Dedifferentiated amniotic fluid mesenchymal stem cell (primary cell): ENCODE measurements at regions not wholly inside any gene's neighbourhood (a gene's known extent, or its start where the extent isn't known, plus 50 kb on each side); places are given as distances from the start of the nearest gene placed in this dataset.

Experiments used
- DNase-seq: peaks from one replicate; pipeline ENCODE4 v3.0.0-alpha.2; 2016; ENCODE audit errors: extremely low spot score

DNA sequence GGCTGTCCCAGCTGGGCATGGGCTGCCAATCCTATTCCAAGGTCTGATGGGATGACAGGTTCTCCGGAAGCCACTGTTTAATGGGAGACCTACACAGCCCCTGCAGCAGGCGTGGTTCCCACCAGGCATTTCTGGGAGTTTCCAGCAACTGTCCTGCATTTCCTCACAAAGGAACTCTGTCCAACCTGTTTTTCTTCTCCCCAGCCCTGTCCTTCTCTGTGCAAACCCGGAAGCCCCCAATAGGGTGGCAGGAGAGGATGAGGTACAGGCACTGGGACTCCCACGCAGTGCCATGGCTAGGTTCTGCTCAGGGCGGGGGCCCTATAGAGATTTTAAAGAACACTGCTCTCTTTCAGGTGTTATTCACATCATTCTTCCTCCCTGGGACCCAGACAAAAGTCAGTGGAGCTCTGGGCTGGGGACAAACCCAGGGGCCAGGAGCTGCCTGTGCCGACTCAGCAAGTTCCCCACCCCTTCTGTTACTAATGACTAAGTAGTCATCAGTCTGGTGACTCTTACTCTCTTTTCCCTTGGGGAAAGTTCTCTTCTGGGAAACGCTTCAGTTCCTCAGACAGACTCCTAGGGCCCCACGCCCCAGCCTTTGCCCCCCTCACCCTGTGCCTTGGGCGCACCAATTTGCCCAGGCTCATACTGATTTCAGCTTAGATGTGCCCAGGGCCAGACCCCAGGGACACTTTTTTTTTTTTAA, 97.7 kb downstream of the CD47 start:
- no peak for DNase-seq

DNA sequence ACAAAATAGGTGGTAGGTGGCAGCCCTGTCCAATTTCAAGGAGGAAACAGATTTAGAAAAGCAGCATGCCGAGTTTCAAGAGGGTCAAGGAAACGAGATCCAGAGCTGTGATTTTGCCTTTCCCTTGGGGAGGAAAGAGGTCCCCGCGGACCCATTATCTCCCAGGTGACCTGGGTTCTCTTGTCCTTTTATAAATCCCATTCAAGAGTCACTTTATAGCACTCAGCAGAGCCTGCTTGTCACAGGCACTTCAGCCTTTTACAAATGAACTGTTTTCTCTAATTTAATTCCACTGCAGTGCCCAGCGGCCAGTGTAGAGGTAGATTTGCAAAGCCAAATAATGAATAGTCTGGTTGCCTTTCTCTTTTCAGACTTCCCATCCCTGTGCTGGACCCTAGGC, 99.9 kb downstream of the CD47 start:
- no peak for DNase-seq

DNA sequence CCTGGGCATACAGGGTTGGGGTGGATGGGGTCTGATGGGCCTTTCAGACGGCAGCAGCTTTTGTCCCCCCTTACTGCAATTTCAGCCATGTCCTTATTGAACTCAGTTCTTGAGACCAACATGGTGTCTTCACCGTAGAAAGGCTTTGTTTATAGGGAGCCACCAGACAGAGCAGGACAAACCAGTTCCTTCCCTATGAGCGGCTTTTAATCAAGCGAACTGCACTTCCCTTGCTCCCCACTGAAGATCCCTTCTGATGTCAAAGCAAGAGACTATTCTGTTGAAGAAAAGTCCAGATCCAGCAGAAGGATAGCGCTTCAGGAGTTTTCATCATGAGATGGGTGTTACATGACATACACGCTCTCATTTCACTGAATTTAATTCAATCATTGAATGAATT, 100.4 kb downstream of the CD47 start:
- DNase-seq = no peak

DNA sequence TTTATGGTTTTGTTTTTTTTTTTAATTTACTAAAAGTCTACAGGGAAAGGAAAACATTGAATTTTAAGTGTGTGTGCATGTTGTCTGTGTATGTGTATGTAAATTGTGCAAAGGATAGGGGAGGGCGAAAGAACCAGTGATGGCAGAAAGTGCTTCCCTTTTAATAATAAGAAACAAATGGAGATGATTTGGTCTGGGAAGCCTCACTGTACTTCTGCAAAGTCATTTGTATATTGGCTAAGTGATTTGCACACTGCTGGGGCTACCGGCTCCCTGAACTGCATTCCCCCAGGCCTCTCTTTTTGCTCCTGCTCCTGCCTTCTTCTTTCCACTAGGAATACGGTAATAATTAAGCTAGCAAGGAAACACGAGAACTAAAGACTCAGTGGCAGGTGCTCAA, 101.2 kb downstream of the CD47 start:
- no peak for DNase-seq

DNA sequence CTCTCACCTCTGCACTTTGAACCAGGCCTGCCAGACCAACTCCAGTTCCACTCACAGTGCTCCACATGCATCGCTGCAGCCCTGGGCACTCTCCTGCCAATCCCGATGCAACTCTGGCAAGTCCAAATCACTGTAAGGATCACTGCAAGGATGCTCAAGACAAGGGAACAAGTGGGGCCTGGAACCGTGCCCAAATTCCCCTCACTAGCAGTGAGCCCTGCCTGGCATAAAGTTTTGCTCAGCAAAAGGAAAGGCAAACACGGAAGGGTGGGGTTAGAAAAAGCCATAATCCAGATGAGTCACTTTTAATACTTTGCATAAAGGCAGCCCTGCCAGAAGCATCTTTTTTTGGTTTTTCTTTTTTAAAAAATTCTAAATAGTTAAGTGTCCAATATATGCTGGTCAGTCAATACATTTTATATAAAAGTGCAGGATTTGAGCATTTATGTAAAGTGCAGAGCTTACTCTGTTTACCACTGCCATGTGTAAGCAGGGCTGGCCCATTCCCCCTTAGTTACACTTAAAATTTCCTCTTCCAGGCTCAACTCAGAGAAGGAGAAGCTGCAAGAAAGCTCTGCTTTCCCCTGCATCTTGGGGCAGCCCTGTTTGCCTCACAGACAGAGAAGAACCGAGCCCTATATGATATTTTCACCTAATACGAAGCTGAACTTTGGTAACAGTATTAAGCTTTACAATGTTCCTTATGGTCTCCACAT, 102.2 kb downstream of the CD47 start:
- DNase-seq = peak; percentile 69

DNA sequence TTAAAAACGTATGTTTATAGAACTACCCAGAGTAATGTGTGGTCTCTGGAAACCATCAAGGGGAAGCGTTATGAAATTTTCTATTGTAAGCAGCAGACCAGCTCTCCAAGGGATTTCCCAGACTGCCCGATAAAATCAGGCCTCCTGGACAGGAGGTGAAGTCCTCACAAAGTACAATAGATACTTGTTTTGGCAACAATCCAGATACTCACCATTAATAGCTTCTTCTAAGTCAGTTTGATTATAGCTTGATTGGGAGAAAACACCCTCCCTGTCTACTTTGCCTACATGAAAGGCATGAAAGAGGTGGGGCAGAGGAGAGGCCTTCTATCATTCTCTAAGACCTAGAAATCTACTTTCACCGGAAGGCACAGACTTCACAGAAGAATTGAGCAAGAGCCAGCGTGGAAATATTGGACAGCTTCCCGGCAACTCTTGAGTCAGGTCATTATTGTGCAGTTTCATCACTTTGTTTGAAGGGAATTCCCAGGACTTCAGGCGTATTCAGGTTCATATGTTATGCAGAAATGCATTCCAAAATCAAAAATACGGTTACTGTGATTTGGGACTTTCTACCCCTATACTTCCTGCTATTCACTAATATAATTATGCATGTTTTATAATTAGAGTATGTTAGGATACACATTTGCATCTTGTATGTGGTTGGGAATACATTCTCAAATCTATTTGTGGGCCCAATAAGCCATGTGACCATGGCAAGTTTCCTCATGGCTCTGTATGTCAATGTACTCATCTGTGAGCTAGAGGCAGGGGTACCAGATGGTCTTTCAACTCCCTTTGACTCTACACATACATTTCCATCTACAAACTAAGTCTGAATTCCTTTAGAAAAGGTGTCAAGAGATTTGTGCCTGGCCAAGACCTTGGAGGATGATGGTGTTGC, 103.5 kb downstream of the CD47 start:
- peak; percentile 98 for DNase-seq

DNA sequence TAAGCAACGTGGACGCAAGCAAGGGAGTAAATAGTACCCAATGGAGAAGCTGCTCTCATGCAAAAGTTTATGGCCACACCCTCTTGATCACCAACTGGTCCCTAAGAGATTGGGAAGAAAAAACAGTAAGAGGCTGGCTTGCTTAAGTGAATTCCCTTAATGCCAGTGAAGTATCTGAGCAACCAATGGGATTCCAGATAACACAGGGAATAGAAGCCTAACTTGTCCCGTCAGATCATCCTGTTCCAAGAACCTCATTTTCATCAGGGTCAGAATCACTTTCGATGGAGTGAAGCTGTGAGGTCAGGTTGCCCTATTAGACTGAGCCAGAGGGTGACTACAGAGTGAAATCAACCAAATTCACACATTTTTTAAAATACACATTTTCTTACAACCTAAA, 104.3 kb downstream of the CD47 start:
- no peak for DNase-seq

DNA sequence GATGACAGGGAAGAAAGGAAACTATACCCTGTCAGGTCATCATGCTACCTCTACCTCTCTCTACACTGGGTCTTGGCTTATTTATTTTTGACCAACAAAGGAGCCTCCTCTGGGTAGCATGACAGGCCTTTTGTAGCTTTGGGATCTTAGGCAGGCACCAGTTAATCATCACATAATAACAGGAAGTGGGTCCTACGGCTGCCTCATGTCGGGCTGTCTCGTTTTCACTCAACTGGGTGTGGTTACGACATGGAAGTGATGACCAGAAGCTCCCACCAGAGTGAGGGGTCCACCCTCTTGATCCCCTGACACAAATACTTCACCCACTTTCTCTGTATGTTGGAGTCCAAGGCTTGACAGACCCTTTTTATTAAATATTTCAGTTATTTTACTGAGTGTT, 105.3 kb downstream of the CD47 start:
- no peak for DNase-seq

DNA sequence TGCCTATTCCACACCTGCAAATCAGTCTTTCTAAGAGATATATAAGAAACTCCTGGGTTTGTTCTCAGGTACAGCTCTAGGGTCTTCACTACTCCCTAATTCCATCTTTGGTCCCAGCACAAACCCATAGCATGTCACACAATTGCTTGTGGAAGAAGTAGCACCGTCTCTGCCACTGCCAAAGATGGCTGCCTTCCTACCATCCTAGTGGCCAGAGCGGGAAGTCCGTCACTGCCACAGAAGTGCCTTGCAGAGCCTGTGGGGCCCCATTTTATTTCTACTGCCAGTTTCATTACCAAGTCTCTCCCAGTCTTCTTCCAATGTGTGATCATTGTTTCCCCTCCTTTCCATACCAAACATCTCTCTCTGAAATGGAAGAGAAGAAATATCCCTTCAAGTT, 107.6 kb downstream of the CD47 start:
- DNase-seq = no peak

DNA sequence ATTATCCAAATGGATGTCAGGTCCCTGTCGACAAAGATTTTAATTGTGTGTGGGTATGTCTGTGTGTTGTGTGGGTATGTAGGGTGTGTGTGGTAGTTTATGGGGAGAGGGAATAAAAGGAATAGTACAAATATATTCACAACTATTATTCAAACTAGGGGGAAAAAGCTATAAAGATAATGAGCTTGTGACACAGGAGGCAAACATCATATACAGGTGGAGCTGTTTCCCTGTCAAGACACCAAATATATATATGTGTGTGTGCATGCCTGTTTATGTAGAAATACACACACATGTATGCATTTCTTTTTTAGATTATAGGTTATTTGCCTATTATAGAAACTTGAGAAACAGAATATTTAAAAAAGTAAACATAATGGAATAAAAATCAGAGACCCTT, 108.7 kb downstream of the CD47 start:
- DNase-seq = no peak

DNA sequence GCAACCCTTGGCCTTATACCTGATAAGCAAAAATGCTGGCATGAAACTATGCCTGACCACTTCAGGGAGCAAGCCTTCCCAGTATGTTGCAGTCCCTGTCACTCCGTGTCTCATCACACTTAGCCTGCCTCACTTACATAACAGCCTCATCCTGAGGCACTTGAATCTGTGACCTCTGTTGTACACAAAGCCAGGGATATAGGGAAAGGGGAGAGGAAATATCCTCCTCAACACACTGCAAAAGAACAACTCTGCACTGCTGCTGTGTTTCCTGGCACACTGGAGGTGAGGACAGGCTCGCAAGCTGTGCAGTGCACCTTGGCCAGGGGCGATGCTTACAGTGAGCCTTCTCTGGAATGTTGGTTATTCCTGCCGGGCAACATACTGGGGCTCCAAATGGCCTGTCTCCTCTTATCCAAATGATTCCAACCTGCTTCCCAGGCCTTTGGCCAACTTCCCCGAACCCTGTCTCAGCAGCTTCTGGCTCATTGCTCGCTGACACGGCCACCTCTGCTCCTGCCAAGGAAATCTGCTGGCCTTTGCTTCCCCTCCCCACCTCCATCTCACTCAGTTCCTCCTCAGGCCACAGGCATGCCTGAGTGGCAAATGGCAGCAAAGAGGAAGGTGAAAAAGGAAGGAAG, 109.2 kb downstream of the CD47 start:
- DNase-seq = no peak

DNA sequence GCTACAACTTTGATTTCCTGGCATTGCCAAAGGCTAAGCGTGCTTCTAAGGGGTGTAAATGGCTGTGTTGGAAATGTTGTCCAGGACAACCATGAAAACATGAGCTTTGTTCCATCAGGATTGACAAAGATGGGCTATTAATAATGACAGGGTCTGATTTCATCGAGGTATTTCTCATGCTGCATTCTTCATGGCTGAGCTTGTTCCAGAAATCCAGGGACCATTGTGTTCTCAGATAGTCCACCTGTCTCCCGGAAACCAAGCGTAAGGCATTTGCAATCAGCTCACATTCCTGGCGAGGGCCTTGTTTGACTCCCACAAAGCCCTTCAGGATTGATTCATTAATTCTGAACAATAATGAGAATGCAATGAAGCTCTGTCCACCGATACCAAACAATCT, 111.3 kb downstream of the CD47 start:
- no peak for DNase-seq

DNA sequence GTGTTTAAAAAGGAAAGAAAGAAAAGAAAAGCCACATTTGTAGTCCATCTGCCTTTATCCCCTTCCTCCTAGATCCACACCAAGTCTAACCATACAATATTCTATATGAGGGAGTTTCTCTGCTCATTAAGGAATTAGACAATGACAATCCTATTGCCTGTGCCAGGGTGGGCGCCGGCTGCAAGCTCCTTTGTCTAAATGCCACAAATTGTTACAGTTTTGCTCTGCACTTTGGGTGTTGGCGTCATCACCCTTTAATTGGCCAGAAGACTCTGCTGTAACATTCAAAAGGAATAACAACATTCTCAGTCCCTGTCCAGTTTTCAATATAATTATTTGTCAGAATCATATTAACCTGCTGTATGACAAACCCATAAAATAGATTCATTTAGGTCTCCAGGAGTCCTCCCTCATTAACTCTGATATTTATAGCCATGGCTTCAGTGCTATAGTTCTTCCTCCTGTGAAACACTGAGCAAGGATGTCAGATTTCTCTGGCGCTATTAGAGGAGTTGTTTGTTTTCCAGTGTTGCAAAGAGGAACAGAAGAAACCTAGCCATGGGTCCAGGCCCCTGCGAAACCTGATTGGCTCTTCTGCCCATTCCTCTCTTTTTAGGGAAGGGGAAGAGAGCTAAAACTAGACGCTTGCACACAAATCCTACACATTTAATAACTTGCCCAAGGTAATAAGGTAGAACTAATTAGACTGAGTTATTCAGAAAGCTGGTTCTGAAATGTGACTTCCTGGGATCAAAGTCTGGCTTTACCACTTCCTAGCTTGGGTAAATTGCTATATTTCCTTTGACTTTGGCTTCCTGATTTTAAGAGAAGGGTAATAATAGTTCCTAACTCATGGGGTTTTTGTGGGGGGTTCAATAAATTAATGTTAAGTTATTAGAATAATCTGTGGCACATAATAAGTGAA, 112.4 kb downstream of the CD47 start:
- no peak for DNase-seq

DNA sequence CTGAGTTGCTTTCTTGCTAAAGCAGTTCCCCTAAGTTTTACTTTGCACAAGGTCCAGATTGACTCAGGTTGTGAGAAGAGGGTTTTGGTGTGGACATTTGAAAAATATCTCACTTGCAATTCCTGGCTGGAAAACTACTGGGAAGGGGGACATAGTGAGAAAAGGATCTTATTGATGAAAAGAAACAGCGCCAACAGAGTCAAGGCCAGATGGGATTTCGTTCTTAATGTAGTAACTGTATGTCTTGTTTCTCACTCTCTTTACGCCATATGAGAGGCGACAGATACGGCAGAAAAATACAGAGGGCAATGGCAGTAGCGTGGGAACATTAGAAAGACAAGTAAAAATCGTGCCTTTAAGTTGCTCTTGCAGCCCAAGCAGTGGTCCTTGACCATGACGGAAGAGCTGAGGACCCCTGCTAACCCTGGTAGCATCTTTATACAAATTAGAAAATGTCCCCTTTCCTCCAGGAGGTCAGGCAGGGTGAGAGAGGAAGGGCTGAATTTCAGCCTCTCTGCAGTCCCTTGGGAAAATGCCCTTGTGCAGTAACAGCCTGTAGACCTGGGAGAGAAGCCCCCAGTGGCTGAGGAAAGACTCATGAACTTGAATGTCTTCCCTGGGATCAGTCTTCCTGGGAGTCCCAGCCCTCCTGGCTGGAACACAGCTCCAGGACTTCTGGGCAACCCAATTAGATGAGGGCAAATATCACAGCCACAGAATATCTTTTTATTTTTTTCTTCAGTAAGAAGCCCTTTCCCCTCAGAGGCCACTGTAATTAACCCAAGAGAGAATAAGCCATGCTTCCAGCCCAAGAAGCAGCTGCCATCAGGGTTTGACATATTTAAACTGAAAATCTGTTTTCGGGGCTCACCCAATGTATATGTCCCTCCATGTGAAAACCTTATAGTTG, 113.4 kb downstream of the CD47 start:
- DNase-seq = no peak

DNA sequence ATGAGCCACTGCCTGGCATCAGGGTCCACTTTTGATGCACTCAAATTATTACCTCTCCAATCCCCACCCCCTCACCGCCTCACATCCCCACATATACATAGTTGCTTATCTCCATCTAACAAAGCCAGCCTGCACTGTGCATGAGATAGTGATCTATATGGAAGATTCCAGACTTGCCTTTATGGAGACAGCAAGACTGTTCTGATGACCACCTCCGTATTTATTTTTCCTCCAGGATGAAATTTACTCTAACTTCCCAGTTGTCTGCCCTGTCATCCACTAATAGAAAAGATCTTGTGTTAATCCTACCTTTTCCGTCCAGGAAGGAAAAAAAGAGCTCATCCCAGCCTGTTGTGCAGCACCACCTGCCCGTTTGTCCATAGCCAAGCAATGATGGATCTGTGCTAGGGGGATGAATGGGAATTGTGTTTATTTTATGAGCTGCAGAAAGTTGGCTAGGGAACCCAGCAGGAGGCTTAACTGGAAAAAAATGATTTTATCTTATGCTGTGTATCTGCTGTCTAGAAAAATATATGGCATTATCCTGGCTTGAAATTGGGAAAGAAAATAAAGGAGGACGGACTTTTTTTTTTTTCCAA, 114.5 kb downstream of the CD47 start:
- DNase-seq = no peak

DNA sequence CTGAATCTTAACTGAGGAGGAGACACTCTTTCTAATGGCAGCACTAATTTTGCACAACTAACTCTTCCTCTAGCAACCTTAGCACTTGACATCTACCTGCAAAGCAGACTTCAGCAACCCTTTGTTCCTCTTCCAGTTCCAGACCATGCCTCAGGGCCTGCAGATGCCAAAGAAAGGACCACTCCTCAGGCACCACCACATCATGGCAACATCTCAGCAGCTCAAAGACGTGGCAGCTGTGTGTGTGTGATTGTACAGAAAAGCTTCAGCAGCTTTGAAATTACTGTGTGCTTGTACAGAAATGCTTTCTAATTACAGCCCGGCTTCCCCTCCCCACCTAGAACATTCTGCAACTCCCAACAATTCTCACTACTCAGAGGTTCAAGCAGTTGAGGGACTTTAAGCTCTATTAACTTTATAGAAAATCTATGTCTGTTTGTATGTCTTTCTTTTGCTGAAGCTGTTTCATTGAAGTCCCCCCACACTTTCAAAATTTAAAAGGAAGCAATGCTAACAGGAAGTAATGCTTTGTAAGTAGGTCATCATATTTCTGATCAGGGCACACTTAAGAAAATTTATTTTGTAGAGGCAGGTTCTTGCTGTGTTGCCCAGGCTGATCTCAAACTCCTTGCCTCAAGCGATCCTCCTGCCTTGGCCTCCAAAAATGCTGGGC, 115.2 kb downstream of the CD47 start:
- DNase-seq = no peak

DNA sequence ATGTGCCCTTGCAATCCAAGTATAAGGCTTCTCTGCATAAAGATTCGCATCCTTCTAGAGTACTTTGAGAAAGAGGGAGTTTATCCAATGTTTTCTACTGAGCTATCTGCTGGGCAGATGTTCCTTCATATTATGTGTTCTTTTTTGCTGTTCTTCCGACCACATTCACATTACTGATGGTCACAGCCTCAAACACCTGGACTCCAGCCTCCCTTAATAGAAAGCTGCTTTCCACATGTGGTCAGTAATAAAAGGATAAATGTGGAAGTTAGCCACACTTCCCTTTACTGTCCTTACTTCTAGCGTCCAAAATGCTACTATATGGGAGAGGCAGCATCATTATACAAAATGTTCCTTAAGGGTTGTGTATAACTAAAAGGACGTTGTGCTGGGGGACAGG, 116.9 kb downstream of the CD47 start:
- DNase-seq = no peak

DNA sequence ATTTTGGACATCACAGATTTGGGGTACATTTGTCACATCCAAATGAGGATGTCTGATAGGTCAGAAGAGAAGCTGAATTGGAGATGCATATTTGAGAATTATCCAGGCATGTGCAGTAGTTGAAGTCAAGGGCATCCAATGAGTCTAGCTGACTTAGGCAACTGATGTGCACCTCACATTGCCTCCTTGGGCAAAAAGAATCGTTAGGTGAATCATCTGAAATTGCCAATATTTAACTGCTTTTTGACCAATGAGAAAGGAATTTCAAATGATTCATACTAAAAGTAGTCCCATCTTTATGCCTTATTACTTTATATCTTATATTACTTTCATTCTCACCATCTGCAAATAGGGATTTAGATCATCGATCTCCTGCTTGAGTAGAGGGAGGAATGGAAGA, 117.7 kb downstream of the CD47 start:
- DNase-seq = no peak

DNA sequence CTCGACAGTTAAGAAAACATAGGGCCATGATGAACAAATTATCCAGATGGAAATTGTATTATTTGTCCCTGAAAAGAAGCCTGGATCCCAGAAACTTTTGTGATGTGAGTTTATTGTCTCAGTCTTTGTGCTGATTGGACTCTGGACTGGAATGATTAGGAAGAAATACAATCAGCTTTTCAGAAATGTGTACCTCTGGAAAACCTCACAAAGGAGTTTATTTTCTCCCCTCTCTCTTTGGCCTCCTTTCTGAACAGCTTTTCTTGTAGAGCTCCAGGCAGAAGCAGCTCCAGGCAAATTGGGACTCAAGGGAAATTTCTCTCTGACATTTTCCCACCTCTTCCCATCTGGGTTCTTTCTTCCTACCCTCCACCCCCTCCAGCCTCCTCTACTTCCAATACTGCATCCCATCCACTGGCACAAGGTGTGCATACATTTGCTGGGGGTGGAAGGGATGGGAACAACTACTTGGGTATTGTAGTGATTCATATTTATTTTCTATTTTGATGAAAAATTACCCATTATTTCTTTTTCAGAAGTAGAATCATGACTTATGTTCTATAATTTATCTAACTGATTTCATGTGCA, 119.7 kb downstream of the CD47 start:
- DNase-seq = no peak
